ENCODE measurements at regions not wholly inside any gene's neighbourhood (a gene's known extent, or its start where the extent isn't known, plus 50 kb on each side); places are given as distances from the start of the nearest gene placed in this dataset.

GRCh38 chr10:33057620-33058019, 99.6 kb upstream of the ITGB1 start:
- intact Hi-C loops (cut with micrococcal nuclease; ENCODE audit: unreplicated experiment), result no loop called here
- no peaks in the 10 kb centered on the region for H3K79me2 ChIP-seq (ENCODE audit: low read depth)
- no peak overlapping the region for H2AFZ ChIP-seq
- H3F3A ChIP-seq (ENCODE audit: insufficient read depth, low read depth), result no peaks in the 10 kb centered on the region
- no peaks in the 10 kb centered on the region for H3K27me3 ChIP-seq (ENCODE audit: insufficient read depth, low read depth)
- no peaks in the 10 kb centered on the region for H3K36me3 ChIP-seq (ENCODE audit: low read depth)
- CTCF ChIA-PET, result no interaction called here
- no peaks in the 10 kb centered on the region for H3K9me2 ChIP-seq (ENCODE audit: insufficient read depth)
- TF ChIP-seq, protein P1, sequence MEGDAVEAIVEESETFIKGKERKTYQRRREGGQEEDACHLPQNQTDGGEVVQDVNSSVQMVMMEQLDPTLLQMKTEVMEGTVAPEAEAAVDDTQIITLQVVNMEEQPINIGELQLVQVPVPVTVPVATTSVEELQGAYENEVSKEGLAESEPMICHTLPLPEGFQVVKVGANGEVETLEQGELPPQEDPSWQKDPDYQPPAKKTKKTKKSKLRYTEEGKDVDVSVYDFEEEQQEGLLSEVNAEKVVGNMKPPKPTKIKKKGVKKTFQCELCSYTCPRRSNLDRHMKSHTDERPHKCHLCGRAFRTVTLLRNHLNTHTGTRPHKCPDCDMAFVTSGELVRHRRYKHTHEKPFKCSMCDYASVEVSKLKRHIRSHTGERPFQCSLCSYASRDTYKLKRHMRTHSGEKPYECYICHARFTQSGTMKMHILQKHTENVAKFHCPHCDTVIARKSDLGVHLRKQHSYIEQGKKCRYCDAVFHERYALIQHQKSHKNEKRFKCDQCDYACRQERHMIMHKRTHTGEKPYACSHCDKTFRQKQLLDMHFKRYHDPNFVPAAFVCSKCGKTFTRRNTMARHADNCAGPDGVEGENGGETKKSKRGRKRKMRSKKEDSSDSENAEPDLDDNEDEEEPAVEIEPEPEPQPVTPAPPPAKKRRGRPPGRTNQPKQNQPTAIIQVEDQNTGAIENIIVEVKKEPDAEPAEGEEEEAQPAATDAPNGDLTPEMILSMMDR (conservative IDR thresholded peaks at IDR 0.05), result no peak
- TF ChIP-seq EZH2 (IDR thresholded peaks at IDR 0.05; ENCODE audit: low read depth), result no peak
- H4K20me1 ChIP-seq (ENCODE audit: insufficient read depth), result no peaks in the 10 kb centered on the region
- DNase-seq, result no peak
- no peak overlapping the region for H3K4me2 ChIP-seq
- H3K27ac ChIP-seq, result no peak overlapping the region
- no peaks in the 10 kb centered on the region for H3K4me1 ChIP-seq (replicated peaks; ENCODE audit: insufficient read depth)
- POLR2A ChIA-PET (ENCODE audit: unreplicated experiment), result interaction anchor here (0.6 kb wide), 1 partner anchor 621 kb away, joined by 4 read pairs; no protein-coding TSS in a partner anchor
- H3K9me3 ChIP-seq (ENCODE audit: insufficient read depth, low read depth), result no peaks in the 10 kb centered on the region
- no peak overlapping the region for H3K4me3 ChIP-seq
- BruUV-seq (replicated peaks), result no TSS peak

DNA sequence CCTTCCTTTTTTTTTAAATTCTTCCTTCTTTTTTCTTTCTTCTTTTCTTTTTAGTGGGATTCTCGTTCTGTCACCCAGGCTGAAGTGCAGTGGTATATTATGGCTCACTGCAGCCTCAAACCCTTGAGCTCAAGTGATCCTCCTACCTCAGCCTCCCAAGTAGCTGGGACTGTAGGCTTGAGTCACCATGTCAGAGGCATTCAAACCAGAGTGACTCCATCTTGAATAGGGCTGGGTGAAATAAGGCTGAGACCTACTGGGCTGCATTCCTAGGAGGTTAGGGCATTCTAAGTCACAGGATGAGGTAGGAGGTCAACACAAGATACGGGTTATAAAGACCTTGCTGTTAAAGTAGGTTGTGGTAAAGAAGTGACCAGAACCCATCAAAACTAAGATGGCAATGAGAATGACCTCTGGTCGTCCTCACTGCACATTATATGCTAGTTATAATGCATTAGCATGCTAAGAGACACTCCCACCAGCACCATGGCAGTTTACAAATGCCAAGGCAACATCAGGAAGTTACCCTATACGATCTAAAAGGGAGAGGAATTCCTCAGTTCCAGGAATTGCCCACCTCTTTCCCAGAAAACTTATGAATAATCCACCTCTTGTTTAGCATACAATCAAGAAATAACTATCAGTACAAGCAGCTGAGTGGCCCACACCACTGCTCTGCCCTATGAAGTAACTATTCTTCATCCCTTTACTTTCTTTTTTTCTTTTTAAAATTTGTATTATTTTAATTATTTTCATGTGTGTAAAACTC, 99.0 kb upstream of the ITGB1 start:
- no TSS peak for BruUV-seq (replicated peaks)
- CTCF ChIA-PET, result no interaction called here
- no peak for DNase-seq
- Histone ChIP-seq H3K4me2 (no peak overlapping the region), H3K27me3 (ENCODE audit: insufficient read depth, low read depth) (no peaks in the 10 kb centered on the region), H4K20me1 (ENCODE audit: insufficient read depth) (no peaks in the 10 kb centered on the region), H2AFZ (no peak overlapping the region), H3K36me3 (ENCODE audit: low read depth) (no peaks in the 10 kb centered on the region), H3K9me2 (ENCODE audit: insufficient read depth) (no peaks in the 10 kb centered on the region), H3K27ac (no peak overlapping the region), H3K79me2 (ENCODE audit: low read depth) (no peaks in the 10 kb centered on the region), H3F3A (ENCODE audit: insufficient read depth, low read depth) (no peaks in the 10 kb centered on the region), H3K9me3 (ENCODE audit: insufficient read depth, low read depth) (no peaks in the 10 kb centered on the region), H3K4me3 (no peak overlapping the region), H3K4me1 (replicated peaks; ENCODE audit: insufficient read depth) (no peaks in the 10 kb centered on the region)
- intact Hi-C loops (cut with micrococcal nuclease; ENCODE audit: unreplicated experiment), result no loop called here
- POLR2A ChIA-PET (ENCODE audit: unreplicated experiment), result interaction anchor here (0.6 kb wide), 1 partner anchor 622 kb away, joined by 4 read pairs; no protein-coding TSS in a partner anchor
- TF ChIP-seq EZH2 (IDR thresholded peaks at IDR 0.05; ENCODE audit: low read depth), result no peak
- TF ChIP-seq, protein P1 (conservative IDR thresholded peaks at IDR 0.05), result no peak

DNA sequence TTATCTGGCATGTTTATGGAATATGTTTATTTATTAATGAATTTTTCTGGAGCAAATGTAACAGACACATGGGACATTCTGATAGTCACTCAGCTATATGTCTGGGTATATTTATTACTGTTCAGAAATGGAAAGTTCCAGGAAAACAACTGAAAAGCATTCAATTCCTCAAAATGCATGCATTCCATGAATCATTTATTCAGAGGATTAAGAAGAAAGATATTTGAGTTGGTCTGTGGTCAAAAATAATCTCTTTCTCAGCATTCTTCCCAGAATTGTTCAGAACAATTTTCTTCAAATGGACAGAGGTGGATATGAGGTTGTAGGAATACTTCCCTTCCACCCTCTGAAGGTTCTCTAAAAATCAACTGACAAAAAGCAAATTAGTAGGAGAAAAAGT, 97.6 kb upstream of the ITGB1 start:
- no peak overlapping the region for H3K4me3 ChIP-seq
- H3K9me3 ChIP-seq (ENCODE audit: insufficient read depth, low read depth), result no peaks in the 10 kb centered on the region
- no peak overlapping the region for H2AFZ ChIP-seq
- intact Hi-C loops (cut with micrococcal nuclease; ENCODE audit: unreplicated experiment), result no loop called here
- no TSS peak for BruUV-seq (replicated peaks)
- H4K20me1 ChIP-seq (ENCODE audit: insufficient read depth), result no peaks in the 10 kb centered on the region
- H3K4me1 ChIP-seq (replicated peaks; ENCODE audit: insufficient read depth), result no peaks in the 10 kb centered on the region
- no peak overlapping the region for H3K27ac ChIP-seq
- H3K36me3 ChIP-seq (ENCODE audit: low read depth), result no peaks in the 10 kb centered on the region
- TF ChIP-seq EZH2 (IDR thresholded peaks at IDR 0.05; ENCODE audit: low read depth), result no peak
- TF ChIP-seq, protein P1 (conservative IDR thresholded peaks at IDR 0.05), result no peak
- H3F3A ChIP-seq (ENCODE audit: insufficient read depth, low read depth), result no peaks in the 10 kb centered on the region
- ChIA-PET CTCF (no interaction called here), POLR2A (ENCODE audit: unreplicated experiment) (no interaction called here)
- H3K4me2 ChIP-seq, result no peak overlapping the region
- no peak for DNase-seq
- no peaks in the 10 kb centered on the region for H3K79me2 ChIP-seq (ENCODE audit: low read depth)
- H3K9me2 ChIP-seq (ENCODE audit: insufficient read depth), result no peaks in the 10 kb centered on the region
- H3K27me3 ChIP-seq (ENCODE audit: insufficient read depth, low read depth), result no peaks in the 10 kb centered on the region

All from PC-9 (cell line).